NCI-H2171 treated with DMSO at 0.1 percent for 48 hours (cell line): ENCODE measurements at regions not wholly inside any gene's neighbourhood (a gene's known extent, or its start where the extent isn't known, plus 50 kb on each side); places are given as distances from the start of the nearest gene placed in this dataset.

Source experiments
- DNase-seq: peaks from one replicate; lab custom pipeline; 2025; lab: John Stamatoyannopoulos, UW

GRCh38 chr5:168152660-168153059 is 138.8 kb upstream of the WWC1 start:
- no peak for DNase-seq

GRCh38 chr5:168153263-168153875 is 138.1 kb upstream of the WWC1 start:
- no peak for DNase-seq

GRCh38 chr5:168153876-168154270 is 137.6 kb upstream of the WWC1 start:
- no peak for DNase-seq

- DNase-seq = no peak
These were observed 135.9 kb upstream of the WWC1 start for GRCh38 chr5:168155585-168155984.

- DNase-seq = peak; percentile 83
These were observed 135.3 kb upstream of the WWC1 start for GRCh38 chr5:168156170-168156569.

GRCh38 chr5:168157141-168157540 is 134.3 kb upstream of the WWC1 start:
- no peak for DNase-seq

- DNase-seq = no peak
These were observed 132.0 kb upstream of the WWC1 start for GRCh38 chr5:168159425-168159824.

GRCh38 chr5:168162464-168162863 is 129.0 kb upstream of the WWC1 start:
- DNase-seq = peak; percentile 93

- no peak for DNase-seq
These were observed 127.5 kb upstream of the WWC1 start for GRCh38 chr5:168163966-168164365.

GRCh38 chr5:168165221-168165914 is 126.1 kb upstream of the WWC1 start:
- DNase-seq = peak; percentile 38

- DNase-seq = no peak
These were observed 125.5 kb upstream of the WWC1 start for GRCh38 chr5:168165977-168166376.

- DNase-seq = no peak
These were observed 124.1 kb upstream of the WWC1 start for GRCh38 chr5:168167338-168167737.

- DNase-seq = no peak
These were observed 122.3 kb upstream of the WWC1 start for GRCh38 chr5:168168978-168169698.

GRCh38 chr5:168169791-168170190 is 121.7 kb upstream of the WWC1 start:
- no peak for DNase-seq

GRCh38 chr5:168171901-168172759 is 119.3 kb upstream of the WWC1 start:
- no peak for DNase-seq

GRCh38 chr5:168172760-168173223 is 118.7 kb upstream of the WWC1 start:
- DNase-seq = no peak

- DNase-seq = peak; percentile 95
These were observed 117.1 kb upstream of the WWC1 start for GRCh38 chr5:168174376-168174775.

GRCh38 chr5:168176251-168176650 is 115.2 kb upstream of the WWC1 start:
- no peak for DNase-seq

GRCh38 chr5:168176941-168177340 is 114.5 kb upstream of the WWC1 start:
- DNase-seq = no peak

- DNase-seq = peak; percentile 29
These were observed 113.5 kb upstream of the WWC1 start for GRCh38 chr5:168177831-168178450.

GRCh38 chr5:168179192-168179593 is 112.3 kb upstream of the WWC1 start:
- no peak for DNase-seq

GRCh38 chr5:168182269-168182668 is 109.2 kb upstream of the WWC1 start:
- DNase-seq = no peak
